ENCODE measurements at regions not wholly inside any gene's neighbourhood (a gene's known extent, or its start where the extent isn't known, plus 50 kb on each side); places are given as distances from the start of the nearest gene placed in this dataset.

GRCh38 chr10:118537623-118538022 lies 57.8 kb downstream of the PRLHR start:
- DNase-seq, result no peak

GRCh38 chr10:118534136-118534535 lies 61.3 kb downstream of the PRLHR start:
- DNase-seq, result no peak

- DNase-seq, result no peak
These were observed 64.2 kb downstream of the PRLHR start for GRCh38 chr10:118531105-118531852.

GRCh38 chr10:118528426-118528825 lies 67.0 kb downstream of the PRLHR start:
- no peak for DNase-seq

- DNase-seq, result no peak
These were observed 71.7 kb downstream of the PRLHR start for GRCh38 chr10:118523775-118524174.

- DNase-seq, result no peak
These were observed 72.5 kb downstream of the PRLHR start for GRCh38 chr10:118522791-118523498.

- no peak for DNase-seq
These were observed 73.9 kb downstream of the PRLHR start for GRCh38 chr10:118521415-118522117.

- DNase-seq, result no peak
These were observed 75.2 kb downstream of the PRLHR start for GRCh38 chr10:118520116-118520742.

- DNase-seq, result no peak
These were observed 77.4 kb downstream of the PRLHR start for GRCh38 chr10:118518095-118518494.

- no peak for DNase-seq
These were observed 78.7 kb downstream of the PRLHR start for GRCh38 chr10:118516716-118517115.

- no peak for DNase-seq
These were observed 82.3 kb downstream of the PRLHR start for GRCh38 chr10:118513174-118513573.

- DNase-seq, result no peak
These were observed 83.7 kb downstream of the PRLHR start for GRCh38 chr10:118511711-118512110.

GRCh38 chr10:118508863-118509262 lies 86.6 kb downstream of the PRLHR start:
- no peak for DNase-seq

- DNase-seq, result no peak
These were observed 87.1 kb downstream of the PRLHR start for GRCh38 chr10:118508355-118508754.

- no peak for DNase-seq
These were observed 88.5 kb downstream of the PRLHR start for GRCh38 chr10:118506671-118507590.

GRCh38 chr10:118505363-118505762 lies 90.1 kb downstream of the PRLHR start:
- no peak for DNase-seq

GRCh38 chr10:118504467-118505205 lies 90.8 kb downstream of the PRLHR start:
- DNase-seq, result no peak

- DNase-seq, result no peak
These were observed 91.4 kb downstream of the PRLHR start for GRCh38 chr10:118504044-118504443.

- no peak for DNase-seq
These were observed 92.3 kb downstream of the PRLHR start for GRCh38 chr10:118503192-118503591.

GRCh38 chr10:118501637-118502440 lies 93.6 kb downstream of the PRLHR start:
- no peak for DNase-seq

GRCh38 chr10:118501171-118501570 lies 94.3 kb downstream of the PRLHR start:
- no peak for DNase-seq

All from activated CD8-positive, alpha-beta memory T cell treated with anti-CD3 and anti-CD28 coated beads for 24 hours (primary cell).